Trophoblast cell (in vitro differentiated cells and primary cell): ENCODE measurements at regions not wholly inside any gene's neighbourhood (a gene's known extent, or its start where the extent isn't known, plus 50 kb on each side); places are given as distances from the start of the nearest gene placed in this dataset.

Experiments
- DNase-seq, 2 donors: peaks; one replicate each; pipeline ENCODE4 v3.0.0-alpha.2; 2016
- H2AFZ ChIP-seq: 2 replicates; pipeline ENCODE4 v1.6.1; 2013; ENCODE audit warnings: low read length, moderate library complexity, mild to moderate bottlenecking; ENCODE audit not compliant: insufficient read depth, poor library complexity
- H2AK5ac ChIP-seq: 2 replicates; pipeline ENCODE4 v1.6.1; 2013; ENCODE audit warnings: mild to moderate bottlenecking, low read length
- H2BK120ac ChIP-seq: 2 replicates; pipeline ENCODE4 v1.6.1; 2013; ENCODE audit warnings: low read length, mild to moderate bottlenecking, moderate library complexity; ENCODE audit not compliant: insufficient read depth, poor library complexity
- H2BK12ac ChIP-seq: 2 replicates; pipeline ENCODE4 v1.6.1; 2013; ENCODE audit warnings: mild to moderate bottlenecking, low read length, moderate library complexity
- H2BK5ac ChIP-seq: 2 replicates; pipeline ENCODE4 v1.6.1; 2013; ENCODE audit warnings: low read length, low read depth, moderate library complexity, mild to moderate bottlenecking; ENCODE audit not compliant: poor library complexity
- H3K14ac ChIP-seq: 2 replicates; pipeline ENCODE4 v1.6.1; 2013; ENCODE audit warnings: mild to moderate bottlenecking, low read length
- H3K18ac ChIP-seq: 2 replicates; pipeline ENCODE4 v1.6.1; 2013; ENCODE audit warnings: mild to moderate bottlenecking, low read length
- H3K23ac ChIP-seq: 2 replicates; pipeline ENCODE4 v1.6.1; 2013; ENCODE audit warnings: low read length
- H3K27ac ChIP-seq: 2 replicates; pipeline ENCODE4 v1.5.1; 2013; ENCODE audit warnings: low read depth, mild to moderate bottlenecking, inconsistent platforms, low read length, moderate library complexity
- H3K27me3 ChIP-seq: 2 replicates; pipeline ENCODE4 v1.6.1; 2013; ENCODE audit warnings: inconsistent platforms, mild to moderate bottlenecking, low read length, moderate library complexity; ENCODE audit not compliant: insufficient read depth
- H3K36me3 ChIP-seq, 2 experiments: 1 replicate in 1 of 2; 2 replicates in 1 of 2; pipeline ENCODE4 v1.6.1; 2013; ENCODE audit warnings: low read length in 2 of 2, mild to moderate bottlenecking in 2 of 2, moderate library complexity in 1 of 2; ENCODE audit not compliant: insufficient read depth in 2 of 2, control insufficient read depth in 1 of 2
- H3K4ac ChIP-seq: 2 replicates; pipeline ENCODE4 v1.6.1; 2013; ENCODE audit warnings: low read depth, mild to moderate bottlenecking, low read length, moderate library complexity
- H3K4me1 ChIP-seq, 2 experiments: 1 replicate in 1 of 2; 2 replicates in 1 of 2; pipeline ENCODE4 v1.6.1; 2013; ENCODE audit warnings: low read length in 2 of 2, mild to moderate bottlenecking in 2 of 2, moderate library complexity in 1 of 2; ENCODE audit not compliant: insufficient read depth in 2 of 2, control insufficient read depth in 1 of 2
- H3K4me2 ChIP-seq: 2 replicates; pipeline ENCODE4 v1.6.1; 2013; ENCODE audit warnings: inconsistent platforms, mild to moderate bottlenecking, low read length, moderate library complexity
- H3K4me3 ChIP-seq: 2 replicates; pipeline ENCODE4 v1.5.1; 2013; ENCODE audit warnings: mild to moderate bottlenecking, low read depth, low read length, inconsistent platforms
- H3K79me1 ChIP-seq: one replicate; pipeline ENCODE4 v1.6.1; 2013; ENCODE audit warnings: low read length
- H3K79me2 ChIP-seq: 2 replicates; pipeline ENCODE4 v1.6.1; 2013; ENCODE audit warnings: low read length, mild to moderate bottlenecking; ENCODE audit not compliant: control insufficient read depth, insufficient read depth, poor library complexity
- H3K9ac ChIP-seq: 2 replicates; pipeline ENCODE4 v1.6.1; 2013; ENCODE audit warnings: mild to moderate bottlenecking, low read length
- H3K9me3 ChIP-seq: 2 replicates; pipeline ENCODE4 v1.6.1; 2013; ENCODE audit warnings: low read depth, mild to moderate bottlenecking, control low read depth, inconsistent platforms, low read length; ENCODE audit not compliant: insufficient read depth
- H4K12ac ChIP-seq: 2 replicates; pipeline ENCODE4 v1.6.1; 2013; ENCODE audit warnings: low read depth, mild to moderate bottlenecking, low read length, moderate library complexity
- H4K8ac ChIP-seq: 2 replicates; pipeline ENCODE4 v1.6.1; 2013; ENCODE audit warnings: low read depth, mild to moderate bottlenecking, low read length, moderate library complexity
- H4K91ac ChIP-seq: one replicate; pipeline ENCODE4 v1.6.1; 2013; ENCODE audit warnings: low read depth, mild to moderate bottlenecking, low read length, moderate library complexity
- WGBS: extraction: QIAGEN DNeasy Blood & Tissue Kit; methylation state at CpG from one replicate; pipeline ENCODE4 v1.1.7; 2013; ENCODE audit warnings: missing lambda C conversion rate; ENCODE audit not compliant: insufficient read length, insufficient coverage; ENCODE audit errors: extremely low coverage; 5-methylcytosine and 5-hydroxymethylcytosine counted together

GRCh38 chr12:97142737-97143410 is 235.8 kb downstream of the NEDD1 start:
- Histone ChIP-seq H2AFZ (no peak overlapping the region), H3K9me3 (no peaks in the 10 kb centered on the region), H3K4me1 (peaks cover 2 to 3% of the 10 kb centered on the region in 2 experiments), H3K79me1 (no peaks in the 10 kb centered on the region), H3K36me3 (no peaks in the 10 kb centered on the region), H3K4me3 (no peak overlapping the region), H2AK5ac (no peak overlapping the region), H3K18ac (no peak overlapping the region), H3K4ac (no peak overlapping the region), H2BK120ac (no peak overlapping the region), H3K27me3 (no peaks in the 10 kb centered on the region), H4K91ac (no peak overlapping the region), H4K8ac (no peak overlapping the region), H4K12ac (no peak overlapping the region), H3K79me2 (no peaks in the 10 kb centered on the region), H3K9ac (no peak overlapping the region), H2BK12ac (no peak overlapping the region), H3K4me2 (no peak overlapping the region), H2BK5ac (no peak overlapping the region), H3K14ac (no peak overlapping the region), H3K23ac (no peak overlapping the region), H3K27ac (peak overlapping the region; percentile 48)
- DNase-seq: no peak
- WGBS: 100% methylated on average over 2 of the region's 6 CpGs

- Histone ChIP-seq H3K9me3 (no peaks in the 10 kb centered on the region), H3K4me2 (no peak overlapping the region), H3K27me3 (no peaks in the 10 kb centered on the region), H3K79me2 (no peaks in the 10 kb centered on the region), H3K4ac (no peak overlapping the region), H3K79me1 (no peaks in the 10 kb centered on the region), H3K4me3 (no peak overlapping the region), H3K4me1 (no peaks in the 10 kb centered on the region), H2AFZ (no peak overlapping the region), H2AK5ac (no peak overlapping the region), H4K91ac (no peak overlapping the region), H3K18ac (no peak overlapping the region), H4K8ac (no peak overlapping the region), H3K9ac (no peak overlapping the region), H3K36me3 (no peaks in the 10 kb centered on the region), H3K23ac (no peak overlapping the region), H3K14ac (no peak overlapping the region), H2BK120ac (no peak overlapping the region), H4K12ac (no peak overlapping the region), H2BK5ac (no peak overlapping the region), H3K27ac (no peak overlapping the region), H2BK12ac (no peak overlapping the region)
- DNase-seq: peak; percentile 66 to 77
- WGBS: no CpG with 5 or more reads among the region's 9 CpGs
These were observed 242.0 kb downstream of the NEDD1 start for GRCh38 chr12:97148941-97149559.

GRCh38 chr12:97151481-97151880 is 244.4 kb downstream of the NEDD1 start:
- H2BK120ac ChIP-seq: no peak overlapping the region
- no peak overlapping the region for H4K91ac ChIP-seq
- no peak overlapping the region for H2BK5ac ChIP-seq
- H3K4me1 ChIP-seq: no peaks in the 10 kb centered on the region
- no peaks in the 10 kb centered on the region for H3K36me3 ChIP-seq
- no peak overlapping the region for H2BK12ac ChIP-seq
- no CpG with 5 or more reads among the region's 1 CpG for WGBS
- no peak overlapping the region for H3K18ac ChIP-seq
- H3K4me3 ChIP-seq: no peak overlapping the region
- no peak overlapping the region for H3K4ac ChIP-seq
- H3K4me2 ChIP-seq: no peak overlapping the region
- no peaks in the 10 kb centered on the region for H3K9me3 ChIP-seq
- DNase-seq: no peak
- no peaks in the 10 kb centered on the region for H3K27me3 ChIP-seq
- H4K12ac ChIP-seq: no peak overlapping the region
- H3K79me1 ChIP-seq: no peaks in the 10 kb centered on the region
- H3K14ac ChIP-seq: no peak overlapping the region
- H3K27ac ChIP-seq: no peak overlapping the region
- H3K23ac ChIP-seq: no peak overlapping the region
- no peak overlapping the region for H2AFZ ChIP-seq
- H4K8ac ChIP-seq: no peak overlapping the region
- H3K79me2 ChIP-seq: no peaks in the 10 kb centered on the region
- no peak overlapping the region for H3K9ac ChIP-seq
- H2AK5ac ChIP-seq: no peak overlapping the region

GRCh38 chr12:97159377-97159776 is 252.3 kb downstream of the NEDD1 start:
- Histone ChIP-seq H3K79me1 (no peaks in the 10 kb centered on the region), H3K36me3 (no peaks in the 10 kb centered on the region), H2BK120ac (no peak overlapping the region), H3K4me2 (no peak overlapping the region), H3K27me3 (no peaks in the 10 kb centered on the region), H2BK12ac (no peak overlapping the region), H2AFZ (no peak overlapping the region), H3K27ac (no peak overlapping the region), H4K8ac (no peak overlapping the region), H3K9me3 (no peaks in the 10 kb centered on the region), H4K12ac (no peak overlapping the region), H4K91ac (no peak overlapping the region), H3K9ac (no peak overlapping the region), H3K79me2 (no peaks in the 10 kb centered on the region), H3K18ac (no peak overlapping the region), H3K4me1 (peaks cover 0 to 10% of the 10 kb centered on the region in 2 experiments), H3K4me3 (no peak overlapping the region), H2AK5ac (no peak overlapping the region), H3K23ac (no peak overlapping the region), H3K4ac (no peak overlapping the region), H2BK5ac (no peak overlapping the region), H3K14ac (no peak overlapping the region)
- no CpG with 5 or more reads among the region's 5 CpGs for WGBS
- DNase-seq: no peak
